ENCODE measurements at regions not wholly inside any gene's neighbourhood (a gene's known extent, or its start where the extent isn't known, plus 50 kb on each side); places are given as distances from the start of the nearest gene placed in this dataset.

- no peak for DNase-seq
These were observed 209.3 kb upstream of the RGS6 start for GRCh38 chr14:71722885-71723284.

- DNase-seq: no peak
These were observed 206.2 kb upstream of the RGS6 start for GRCh38 chr14:71725922-71726579.

GRCh38 chr14:71726580-71727021, 205.6 kb upstream of the RGS6 start:
- DNase-seq: no peak

DNA sequence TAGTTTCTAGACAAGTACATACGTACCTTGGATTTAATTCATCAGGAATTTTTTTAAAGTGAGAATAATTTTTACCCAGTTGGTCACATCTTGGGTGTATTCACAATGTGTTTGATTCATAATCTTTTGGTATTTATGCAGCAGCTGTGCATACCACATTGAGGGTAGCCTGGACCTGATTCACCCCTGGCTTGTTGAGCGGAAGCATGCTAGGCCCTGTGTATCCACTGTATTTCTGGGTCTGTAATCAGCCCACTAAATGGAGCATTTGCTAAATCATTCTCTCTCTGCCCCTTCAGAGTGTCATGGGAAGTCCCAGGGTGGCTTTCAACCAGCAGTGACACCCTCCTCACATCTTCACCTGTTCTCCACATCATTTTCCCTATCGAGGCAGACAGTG, 203.8 kb upstream of the RGS6 start:
- DNase-seq: no peak

GRCh38 chr14:71729596-71729995, 202.6 kb upstream of the RGS6 start:
- DNase-seq: no peak

GRCh38 chr14:71730471-71730870, 201.8 kb upstream of the RGS6 start:
- DNase-seq: no peak

DNA sequence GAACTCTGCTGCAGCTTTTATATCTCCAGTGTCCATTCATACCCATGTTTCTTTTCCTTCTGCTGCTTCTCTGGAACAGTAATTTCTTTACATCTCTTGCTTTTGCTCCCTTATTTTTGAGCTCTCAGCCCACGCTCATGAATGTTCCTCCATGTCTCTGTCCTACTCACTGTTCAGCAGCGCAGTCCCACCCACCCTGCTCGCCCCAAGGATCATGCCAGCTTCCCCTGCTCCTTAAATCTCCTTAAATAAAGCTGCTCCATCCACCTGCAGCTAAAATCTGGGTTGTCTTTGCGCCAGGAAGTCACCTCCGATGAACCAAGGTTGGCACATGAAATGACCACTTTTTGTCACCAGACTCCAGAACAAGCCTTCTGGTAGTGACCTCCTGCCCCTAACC, 201.1 kb upstream of the RGS6 start:
- DNase-seq: no peak

DNA sequence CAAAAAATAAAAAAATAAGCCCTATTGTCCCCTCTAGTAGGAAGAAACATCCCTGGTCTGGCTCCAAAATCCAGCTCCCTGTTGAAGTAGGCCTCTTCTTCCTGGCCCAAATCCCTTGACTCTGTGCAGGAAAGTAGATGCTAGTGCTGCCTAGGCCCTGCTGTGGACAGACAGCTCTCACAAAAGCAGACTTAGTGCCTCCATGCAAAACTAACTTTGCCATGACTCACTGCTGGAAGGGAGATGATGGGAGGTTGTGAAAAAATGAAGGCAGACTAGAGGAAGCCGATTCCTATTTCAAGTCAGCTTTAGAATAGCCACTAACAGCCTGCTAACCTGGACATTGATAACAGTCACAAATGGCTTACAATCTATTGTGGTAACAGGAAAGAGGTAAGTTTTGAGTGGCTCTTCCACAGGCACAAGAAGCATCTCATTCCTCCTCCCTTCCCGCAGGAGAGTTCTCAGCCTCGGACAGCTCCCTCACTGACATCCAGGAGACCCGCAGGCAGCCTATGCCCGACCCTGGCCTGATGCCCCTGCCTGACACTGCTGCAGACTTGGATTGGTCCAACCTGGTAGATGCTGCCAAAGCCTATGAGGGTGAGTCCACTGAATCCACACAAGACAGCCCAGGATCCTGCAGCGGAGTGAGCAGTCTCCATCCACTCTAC, 198.9 kb upstream of the RGS6 start:
- no peak for DNase-seq

GRCh38 chr14:71734076-71734475, 198.2 kb upstream of the RGS6 start:
- no peak for DNase-seq

- DNase-seq: no peak
These were observed 197.3 kb upstream of the RGS6 start for GRCh38 chr14:71734885-71735284.

GRCh38 chr14:71737760-71738159, 194.5 kb upstream of the RGS6 start:
- no peak for DNase-seq

DNA sequence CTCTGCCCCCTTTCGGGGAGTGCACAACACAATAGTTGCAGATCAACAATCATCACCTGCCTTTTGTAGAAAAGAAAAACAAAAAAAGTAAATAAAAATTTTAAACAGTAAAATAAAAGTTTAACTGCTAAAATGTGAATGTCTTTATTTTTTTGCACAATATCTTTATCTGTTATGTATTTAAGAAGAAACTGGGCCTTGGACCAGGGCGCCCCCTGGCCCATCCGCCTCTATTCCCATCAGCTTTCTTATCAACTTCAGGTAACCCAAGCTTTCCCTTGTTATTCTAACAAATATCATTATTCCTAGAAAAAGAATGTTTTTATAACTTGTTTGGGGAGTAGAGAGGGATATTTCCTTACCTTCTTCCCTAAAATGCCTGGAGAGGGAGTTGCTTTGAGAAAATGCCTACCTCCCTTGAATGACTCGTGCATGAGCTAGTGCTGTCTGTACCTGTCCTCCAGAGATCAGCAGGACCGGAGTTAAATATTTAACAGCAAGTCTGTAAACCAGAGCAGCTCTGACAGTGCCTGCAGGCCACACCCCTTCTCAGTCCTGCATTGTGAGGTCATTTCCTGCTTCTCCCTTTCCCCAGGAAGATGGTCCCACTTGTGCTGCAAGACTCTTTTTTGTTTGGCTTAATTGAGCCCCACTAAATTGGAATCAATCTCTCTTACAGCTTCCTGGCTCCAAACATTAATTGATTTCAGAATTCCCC, 192.8 kb upstream of the RGS6 start:
- no peak for DNase-seq

DNA sequence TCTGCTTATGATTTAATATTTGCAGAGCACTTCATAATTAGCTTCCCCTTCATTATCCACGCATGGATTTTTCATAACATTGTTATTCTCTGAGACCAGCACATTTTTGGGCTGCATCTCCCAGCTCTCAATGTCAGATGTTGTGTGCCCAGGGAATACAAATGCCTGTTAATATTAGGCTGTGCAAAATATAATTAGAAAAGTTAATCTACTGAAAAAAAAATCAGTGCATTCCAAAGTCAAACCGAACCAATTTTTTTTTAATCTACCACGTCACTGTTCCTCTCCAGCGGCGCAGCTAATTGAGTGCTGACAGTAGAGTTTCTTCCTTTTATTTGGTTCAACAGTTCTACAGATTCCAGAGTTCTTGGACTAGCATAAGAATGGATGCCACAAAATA, 191.0 kb upstream of the RGS6 start:
- no peak for DNase-seq

GRCh38 chr14:71742485-71742884, 189.7 kb upstream of the RGS6 start:
- no peak for DNase-seq

DNA sequence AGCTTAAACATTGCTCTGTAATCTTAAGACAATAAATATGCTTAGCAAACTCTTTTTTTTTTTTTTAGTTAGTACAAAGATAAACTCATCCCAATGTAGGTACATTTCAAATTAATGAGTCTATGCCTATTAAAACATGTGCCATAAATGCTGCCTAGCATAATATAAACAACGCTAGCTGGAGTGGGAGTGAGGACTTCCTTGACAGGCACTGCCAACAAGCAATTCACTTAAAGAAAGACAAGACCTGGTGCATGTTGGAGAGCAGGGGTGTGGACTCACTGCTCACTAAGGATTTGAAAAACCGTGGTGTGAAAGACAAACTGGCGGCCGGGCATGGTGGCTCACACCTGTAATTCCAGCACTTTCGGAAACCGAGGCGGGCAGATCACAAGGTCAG, 187.2 kb upstream of the RGS6 start:
- DNase-seq: no peak

- no peak for DNase-seq
These were observed 184.0 kb upstream of the RGS6 start for GRCh38 chr14:71748196-71748595.

DNA sequence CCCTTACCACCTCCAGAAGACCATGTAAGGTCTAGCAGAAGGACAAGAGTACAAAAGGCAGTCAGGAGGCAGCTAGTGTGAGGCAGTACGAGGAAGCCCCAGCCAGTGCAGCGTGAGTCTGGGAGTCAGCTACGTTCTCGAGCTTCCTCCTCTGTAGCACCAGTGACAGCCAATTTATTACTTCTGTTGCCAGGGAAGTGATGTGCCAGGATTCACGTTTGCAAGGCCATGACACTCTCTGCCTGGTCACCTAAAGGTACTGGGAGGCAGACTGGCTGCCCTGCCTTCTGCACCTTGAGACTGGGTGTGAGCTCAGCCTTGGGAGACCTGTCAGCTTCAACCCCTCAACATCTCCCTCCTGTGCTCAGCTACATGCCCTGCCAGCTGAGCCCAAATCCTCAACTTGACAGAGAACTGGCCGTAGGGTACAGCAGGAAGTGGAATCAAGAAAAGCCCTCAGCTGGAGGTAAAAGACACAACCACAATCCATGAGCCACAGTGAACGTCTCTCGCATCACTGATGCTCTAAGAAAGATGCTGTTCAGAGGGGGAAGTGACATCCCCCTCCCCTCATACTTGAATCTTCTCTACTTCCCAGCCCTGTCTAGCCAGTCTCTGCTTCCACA, 182.5 kb upstream of the RGS6 start:
- DNase-seq: no peak

GRCh38 chr14:71751264-71751663, 181.0 kb upstream of the RGS6 start:
- DNase-seq: no peak

GRCh38 chr14:71752111-71752738, 180.0 kb upstream of the RGS6 start:
- no peak for DNase-seq

DNA sequence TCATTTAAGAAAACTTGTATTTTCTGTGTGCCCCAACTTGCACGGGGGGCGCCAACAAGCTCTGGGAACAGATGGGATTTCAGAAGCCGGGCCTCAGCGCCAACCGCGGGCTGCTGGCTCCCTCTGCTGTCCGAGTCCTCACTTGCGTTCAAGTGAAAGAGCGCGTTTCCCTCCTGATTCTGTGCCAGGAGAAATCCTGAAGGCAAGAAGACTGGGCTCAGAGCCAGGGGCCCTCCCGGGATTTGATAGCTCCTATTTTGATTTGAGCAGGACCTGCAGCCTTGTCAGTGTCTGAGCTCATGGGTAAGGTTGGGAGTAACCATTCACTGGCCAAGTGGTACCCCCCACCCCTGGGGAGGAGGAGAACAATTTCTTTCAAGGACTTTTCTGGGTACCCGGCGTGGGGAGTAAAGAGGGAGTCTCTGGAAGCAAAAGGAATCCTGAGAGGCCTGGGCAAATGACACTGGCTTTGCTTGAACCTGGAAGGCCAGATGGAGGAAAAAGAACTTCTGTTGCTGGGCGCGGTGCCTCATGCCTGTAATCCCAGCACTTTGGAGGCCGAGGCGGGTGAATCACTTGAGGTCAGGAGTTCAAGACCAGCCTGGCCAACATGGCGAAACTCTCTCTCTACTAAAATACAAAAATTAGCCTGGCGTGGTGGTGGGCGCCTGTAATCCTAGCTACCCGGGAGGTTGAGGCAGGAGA, 179.0 kb upstream of the RGS6 start:
- DNase-seq: peak; percentile 30

DNA sequence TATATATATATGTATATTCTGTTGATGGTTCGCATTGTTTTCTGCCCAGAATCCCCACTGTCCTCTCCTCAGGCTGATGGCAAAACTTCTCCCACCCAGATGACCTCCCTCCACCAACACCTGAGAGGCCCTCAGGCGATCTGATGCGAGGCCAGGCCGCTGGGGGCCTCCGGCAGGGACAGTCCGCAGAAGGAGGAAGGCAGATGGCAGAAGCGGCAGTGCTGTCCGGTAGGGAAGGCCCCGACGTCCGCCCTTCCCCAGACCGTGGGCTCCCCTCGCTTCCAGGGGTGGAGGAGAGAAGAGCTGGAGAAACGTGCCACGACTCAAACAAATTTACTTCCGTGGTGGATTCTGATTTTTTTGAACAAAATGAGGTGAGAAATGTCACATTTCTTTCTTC, 178.3 kb upstream of the RGS6 start:
- no peak for DNase-seq

DNA sequence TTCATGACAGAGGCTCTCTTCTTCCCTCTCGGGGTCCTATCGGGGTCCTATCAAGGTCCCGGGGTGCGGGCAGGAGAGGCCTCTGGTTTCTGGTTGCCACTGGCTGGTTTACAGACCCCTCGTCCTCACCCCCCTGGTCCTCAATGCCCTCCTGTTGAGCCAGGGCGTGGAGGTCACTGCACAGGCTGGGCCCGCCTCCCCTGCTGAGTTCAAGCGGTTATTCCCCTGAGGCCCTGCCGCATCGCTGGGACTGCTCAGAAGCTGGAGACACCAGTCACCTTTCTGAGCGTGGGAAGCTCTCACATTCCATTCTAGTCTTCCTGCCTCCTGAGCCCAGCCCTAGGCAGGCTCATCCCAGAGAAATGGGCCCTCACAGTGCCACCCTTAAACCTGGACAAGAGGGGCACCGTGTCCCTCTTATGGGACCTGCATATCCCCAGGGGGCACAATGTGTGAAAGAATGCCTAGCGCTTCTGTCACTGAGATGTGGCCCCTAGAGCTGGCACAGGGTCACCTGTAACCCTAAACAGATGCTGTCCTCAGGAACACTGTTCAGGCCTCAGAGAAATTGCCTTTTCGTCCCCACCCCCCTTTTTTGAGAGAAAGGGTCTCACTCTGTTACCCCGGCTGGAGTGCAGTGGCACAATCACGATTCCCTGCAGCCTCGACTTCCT, 177.7 kb upstream of the RGS6 start:
- no peak for DNase-seq

Measured in GOT3 (cell line).